Osteocyte (in vitro differentiated cells): ENCODE measurements at regions not wholly inside any gene's neighbourhood (a gene's known extent, or its start where the extent isn't known, plus 50 kb on each side); places are given as distances from the start of the nearest gene placed in this dataset.

Source experiments
- DNase-seq: peaks from one replicate; pipeline ENCODE4 v3.0.0; 2021; ENCODE audit warnings: mixed read lengths; ENCODE audit not compliant: unreplicated experiment; ENCODE audit errors: extremely low spot score
- H3K27ac Mint-ChIP-seq: one replicate; pipeline ENCODE4 v1.8.0; 2021; ENCODE audit warnings: mild to moderate bottlenecking, mixed read lengths; ENCODE audit not compliant: unreplicated experiment
- H3K27me3 Mint-ChIP-seq: one replicate; pipeline ENCODE4 v1.8.0; 2021; ENCODE audit warnings: mixed read lengths; ENCODE audit not compliant: unreplicated experiment
- H3K36me3 Mint-ChIP-seq: one replicate; pipeline ENCODE4 v1.8.0; 2021; ENCODE audit warnings: mixed read lengths; ENCODE audit not compliant: unreplicated experiment
- H3K4me1 Mint-ChIP-seq: one replicate; pipeline ENCODE4 v1.8.0; 2021; ENCODE audit warnings: mixed read lengths; ENCODE audit not compliant: unreplicated experiment
- H3K4me3 Mint-ChIP-seq: one replicate; pipeline ENCODE4 v1.8.0; 2021; ENCODE audit warnings: mild to moderate bottlenecking, moderate library complexity, mixed read lengths; ENCODE audit not compliant: unreplicated experiment
- H3K9me3 Mint-ChIP-seq: one replicate; pipeline ENCODE4 v1.8.0; 2021; ENCODE audit warnings: mixed read lengths; ENCODE audit not compliant: unreplicated experiment
- CTCF ChIP-seq: fragments of 200-600 bp; sonication (generic); IDR thresholded peaks from 2 replicates; pipeline ENCODE4 v1.5.0; 2021; ENCODE audit warnings: antibody characterized with exemption, mild to moderate bottlenecking, moderate library complexity

GRCh38 chr1:73821520-73821919 is 376.5 kb downstream of the LRRIQ3 start:
- Mint-ChIP-seq H3K27ac (no peak overlapping the region), H3K9me3 (peaks cover 3% of the 10 kb centered on the region), H3K4me3 (no peak overlapping the region), H3K36me3 (no peaks in the 10 kb centered on the region), H3K27me3 (peaks cover 6% of the 10 kb centered on the region), H3K4me1 (no peaks in the 10 kb centered on the region)
- no peak for TF ChIP-seq CTCF
- DNase-seq = no peak

- TF ChIP-seq CTCF = no peak
- Mint-ChIP-seq H3K4me1 (no peaks in the 10 kb centered on the region), H3K36me3 (no peaks in the 10 kb centered on the region), H3K9me3 (peaks cover 9% of the 10 kb centered on the region), H3K27me3 (peaks cover 6% of the 10 kb centered on the region), H3K4me3 (no peak overlapping the region), H3K27ac (no peak overlapping the region)
- DNase-seq = no peak
Measured at GRCh38 chr1:73820843-73821242, 377.1 kb downstream of the LRRIQ3 start.

GRCh38 chr1:73813716-73814115 is 384.3 kb downstream of the LRRIQ3 start:
- Mint-ChIP-seq H3K4me1 (no peaks in the 10 kb centered on the region), H3K27me3 (peaks cover 7% of the 10 kb centered on the region), H3K27ac (no peak overlapping the region), H3K4me3 (no peak overlapping the region), H3K36me3 (no peaks in the 10 kb centered on the region), H3K9me3 (peaks cover 9% of the 10 kb centered on the region)
- DNase-seq = no peak
- no peak for TF ChIP-seq CTCF

GRCh38 chr1:73813236-73813635 is 384.7 kb downstream of the LRRIQ3 start:
- no peak for DNase-seq
- peaks cover 9% of the 10 kb centered on the region for H3K9me3 Mint-ChIP-seq
- no peak for TF ChIP-seq CTCF
- peaks cover 7% of the 10 kb centered on the region for H3K27me3 Mint-ChIP-seq
- no peak overlapping the region for H3K4me3 Mint-ChIP-seq
- no peaks in the 10 kb centered on the region for H3K36me3 Mint-ChIP-seq
- no peaks in the 10 kb centered on the region for H3K4me1 Mint-ChIP-seq
- H3K27ac Mint-ChIP-seq = no peak overlapping the region

- H3K9me3 Mint-ChIP-seq = peaks cover 9% of the 10 kb centered on the region
- H3K27me3 Mint-ChIP-seq = peaks cover 7% of the 10 kb centered on the region
- no peaks in the 10 kb centered on the region for H3K4me1 Mint-ChIP-seq
- TF ChIP-seq CTCF = no peak
- no peak overlapping the region for H3K27ac Mint-ChIP-seq
- H3K4me3 Mint-ChIP-seq = no peak overlapping the region
- no peaks in the 10 kb centered on the region for H3K36me3 Mint-ChIP-seq
- DNase-seq = no peak
Measured at GRCh38 chr1:73811798-73812197, 386.2 kb downstream of the LRRIQ3 start.
